SK-N-SH (cell line): ENCODE measurements at regions not wholly inside any gene's neighbourhood (a gene's known extent, or its start where the extent isn't known, plus 50 kb on each side); places are given as distances from the start of the nearest gene placed in this dataset.
A peak's percentile ranks its signal among the peaks of the same experiment; 100 is the strongest.

Source experiments
- CTCF ChIA-PET: fragments of 300-600, 350-600 bp; formaldehyde crosslinking; extraction: SDS; loops from one replicate; lab custom pipeline; 2021; lab: Yijun Ruan, JAX
- POLR2A ChIA-PET: fragments of 350-600 bp; sonication (Branson Sonifier 250); formaldehyde crosslinking; extraction: SDS; loops from one replicate; lab custom pipeline; 2020; ENCODE audit warnings: antibody characterized with exemption, inconsistent platforms; lab: Yijun Ruan, JAX
- DNase-seq: peaks from one replicate; pipeline ENCODE4 v3.0.0; 2012
- H2AFZ ChIP-seq: fragments of 200-600 bp; sonication (generic); 2 replicates; pipeline ENCODE4 v1.8.1; 2016; ENCODE audit warnings: antibody characterized with exemption, mild to moderate bottlenecking, low read depth
- H3F3A ChIP-seq: fragments of 200-600 bp; sonication (generic); replicated peaks from 2 replicates; pipeline ENCODE3; 2016; ENCODE audit warnings: antibody characterized with exemption, mild to moderate bottlenecking; ENCODE audit not compliant: insufficient read depth
- H3K27ac ChIP-seq, 2 experiments: fragments of 200-500 bp in 1 of 2; fragments of 200-600 bp in 1 of 2; sonication (Bioruptor generic) in 1 of 2; sonication (generic), shearing (Covaris generic) in 1 of 2; 2 replicates each; pipeline versions ENCODE4 v1.5.1 to v1.6.1; 2014 to 2016; ENCODE audit warnings: low read depth in 2 of 2, inconsistent platforms in 1 of 2, low read length in 1 of 2, mild to moderate bottlenecking in 1 of 2, mixed read lengths in 1 of 2
- H3K27me3 ChIP-seq: fragments of 200-600 bp; sonication (generic), shearing (Covaris generic); 2 replicates; pipeline ENCODE4 v1.6.1; 2016; ENCODE audit warnings: mixed run types; ENCODE audit not compliant: insufficient read depth
- H3K36me3 ChIP-seq, 2 experiments: fragments of 200-500 bp in 1 of 2; fragments of 200-600 bp in 1 of 2; sonication (Bioruptor generic) in 1 of 2; sonication (generic) in 1 of 2; replicated peaks in 1 of 2; 2 replicates each; pipeline versions ENCODE3 to v1.5.1; 2014 to 2016; ENCODE audit warnings: low read length in 1 of 2, mild to moderate bottlenecking in 1 of 2; ENCODE audit not compliant: insufficient read depth in 2 of 2, control insufficient read depth in 1 of 2
- H3K4me1 ChIP-seq, 2 experiments: fragments of 200-500 bp in 1 of 2; fragments of 200-600 bp in 1 of 2; sonication (Bioruptor generic) in 1 of 2; sonication (generic), shearing (Covaris generic) in 1 of 2; 2 replicates each; pipeline versions ENCODE4 v1.5.1 to v1.6.1; 2014 to 2016; ENCODE audit warnings: low read depth in 1 of 2, low read length in 1 of 2, mixed run types in 1 of 2; ENCODE audit not compliant: insufficient read depth in 2 of 2, control insufficient read depth in 1 of 2
- H3K4me2 ChIP-seq: fragments of 200-600 bp; sonication (generic), shearing (Covaris generic); 2 replicates; pipeline ENCODE4 v1.6.1; 2017; ENCODE audit warnings: mixed run types
- H3K4me3 ChIP-seq, 2 experiments: fragments of 200-500 bp in 1 of 2; fragments of 200-600 bp in 1 of 2; sonication (Bioruptor generic) in 1 of 2; sonication (generic), shearing (Covaris generic) in 1 of 2; 2 replicates each; pipeline versions ENCODE4 v1.5.1 to v1.8.1; 2014 to 2016; ENCODE audit warnings: low read depth in 2 of 2, inconsistent platforms in 1 of 2, low read length in 1 of 2, mild to moderate bottlenecking in 1 of 2, mixed read lengths in 1 of 2, moderate library complexity in 1 of 2
- H3K79me2 ChIP-seq: fragments of 200-600 bp; sonication (generic); 2 replicates; pipeline ENCODE4 v1.8.1; 2017; ENCODE audit warnings: mild to moderate bottlenecking; ENCODE audit not compliant: insufficient read depth
- H3K9ac ChIP-seq: fragments of 200-600 bp; sonication (generic); 2 replicates; pipeline ENCODE4 v1.6.1; 2017; ENCODE audit warnings: mixed run types
- H3K9me2 ChIP-seq: fragments of 200-600 bp; sonication (generic); 2 replicates; pipeline ENCODE4 v1.6.1; 2017; ENCODE audit warnings: mixed run types
- H3K9me3 ChIP-seq: fragments of 200-600 bp; sonication (generic); 2 replicates; pipeline ENCODE4 v1.6.1; 2017; ENCODE audit warnings: mixed run types, mild to moderate bottlenecking, moderate library complexity
- H4K20me1 ChIP-seq: fragments of 200-600 bp; sonication (generic); 2 replicates; pipeline ENCODE4 v1.6.1; 2017; ENCODE audit warnings: mild to moderate bottlenecking, mixed run types; ENCODE audit not compliant: insufficient read depth
- CHD2 ChIP-seq: fragments of 150-350 bp; IDR thresholded peaks from 2 replicates; pipeline ENCODE4 v1.6.1; 2018; ENCODE audit warnings: low read length; ENCODE audit not compliant: partially characterized antibody
- ELF1 ChIP-seq: IDR thresholded peaks from 2 replicates; pipeline ENCODE4 v1.4.0; 2012
- EP300 ChIP-seq, 2 experiments: IDR thresholded peaks; 2 replicates each; pipeline versions ENCODE4 v1.4.0 to v1.6.1; 2012; ENCODE audit warnings: borderline replicate concordance in 1 of 2, low read depth in 1 of 2, low read length in 1 of 2
- FOXJ3 ChIP-seq: sonication (generic); formaldehyde crosslinking; IDR thresholded peaks from 2 replicates; pipeline ENCODE4 v1.5.1; 2020; ENCODE audit warnings: mild to moderate bottlenecking, missing genetic modification reagents
- GATA2 ChIP-seq: sonication (generic); formaldehyde crosslinking; IDR thresholded peaks from 2 replicates; pipeline ENCODE4 v1.5.0; 2020; ENCODE audit warnings: mild to moderate bottlenecking, missing genetic modification reagents
- IRF3 ChIP-seq: fragments of 150-350 bp; IDR thresholded peaks from 2 replicates; pipeline ENCODE4 v1.6.1; 2016; ENCODE audit warnings: mild to moderate bottlenecking, low read depth, low read length
- JUND ChIP-seq: IDR thresholded peaks from 2 replicates; pipeline ENCODE4 v1.4.0; 2012
- MAX ChIP-seq: IDR thresholded peaks from 2 replicates; pipeline ENCODE4 v1.4.0; 2012; ENCODE audit warnings: low read depth
- MXI1 ChIP-seq: IDR thresholded peaks from 2 replicates; pipeline ENCODE4 v1.6.1; 2012; ENCODE audit warnings: mild to moderate bottlenecking, low read depth, low read length, improper control_type of control experiment
- NFIC ChIP-seq: IDR thresholded peaks from 2 replicates; pipeline ENCODE4 v1.4.0; 2012; ENCODE audit warnings: borderline replicate concordance
- RCOR1 ChIP-seq: fragments of 150-350 bp; IDR thresholded peaks from 2 replicates; pipeline ENCODE4 v1.6.1; 2017; ENCODE audit warnings: antibody characterized with exemption, low read length
- REST ChIP-seq: IDR thresholded peaks from 2 replicates; pipeline ENCODE4 v1.6.1; 2012; ENCODE audit warnings: mild to moderate bottlenecking, low read depth, low read length, moderate library complexity
- RFX5 ChIP-seq: IDR thresholded peaks from 2 replicates; pipeline ENCODE4 v1.6.1; 2012; ENCODE audit warnings: mild to moderate bottlenecking, improper control_type of control experiment, low read length
- RXRA ChIP-seq: IDR thresholded peaks from 2 replicates; pipeline ENCODE4 v1.4.0; 2012; ENCODE audit warnings: low read depth, mild to moderate bottlenecking, borderline replicate concordance
- TEAD4 ChIP-seq: IDR thresholded peaks from 2 replicates; pipeline ENCODE4 v1.4.0; 2012; ENCODE audit warnings: mild to moderate bottlenecking, borderline replicate concordance; ENCODE audit not compliant: insufficient read depth
- YY1 ChIP-seq: IDR thresholded peaks from 2 replicates; pipeline ENCODE4 v1.4.0; 2012; ENCODE audit warnings: low read depth, mild to moderate bottlenecking
- ZBTB33 ChIP-seq: IDR thresholded peaks from 2 replicates; pipeline ENCODE4 v1.4.0; 2012; ENCODE audit warnings: low read depth, borderline replicate concordance
- WGBS: methylation state at CpG from one replicate; pipeline ENCODE4 v1.1.6; 2017; ENCODE audit warnings: low lambda C conversion rate; 5-methylcytosine and 5-hydroxymethylcytosine counted together

- H4K20me1 ChIP-seq: no peaks in the 10 kb centered on the region
- H3K9ac ChIP-seq: no peak overlapping the region
- no peaks in the 10 kb centered on the region for H3F3A ChIP-seq
- no peaks in the 10 kb centered on the region; the same call in 1 of the 2 replicates for H3K79me2 ChIP-seq
- H3K9me3 ChIP-seq: no peaks in the 10 kb centered on the region
- no peaks in the 10 kb centered on the region for H3K36me3 ChIP-seq
- H3K9me2 ChIP-seq: no peaks in the 10 kb centered on the region
- TF ChIP-seq IRF3 (no peak), MXI1 (no peak), GATA2 (CRISPR knock-in tag) (no peak), NFIC (no peak), RFX5 (no peak), RXRA (no peak), JUND (no peak), EP300 (IDR thresholded peaks at IDR 0.05; ENCODE audit: borderline replicate concordance in 1 of 2, low read depth in 1 of 2, low read length in 1 of 2) (no peak), TEAD4 (no peak), FOXJ3 (CRISPR knock-in tag) (no peak), ELF1 (no peak), RCOR1 (no peak), REST (no peak), MAX (no peak), ZBTB33 (no peak), YY1 (no peak), CHD2 (no peak)
- TF ChIP-seq, all 33 proteins: peak for 0
- Histone ChIP-seq H3K4me3 (no peak overlapping the region), H3K27me3 (no peaks in the 10 kb centered on the region), H3K27ac (no peak overlapping the region), H3K4me1 (no peaks in the 10 kb centered on the region; a peak in 1 of 4 replicates), H3K4me2 (no peak overlapping the region), H2AFZ (peak overlapping the region; percentile 49; the same call in 1 of the 2 replicates)
- ChIA-PET POLR2A (no interaction called here), CTCF (no interaction called here)
- WGBS: 70% methylated on average over 1 of the region's 1 CpG
- DNase-seq: no peak
Measured at GRCh38 chr5:51860532-51861018, 477.3 kb downstream of the ISL1 start.
